T-helper 2 cell treated with Interferon-gamma antibody and Interleukin-4, amounts not matched to agents 5 μg/mL and 100 μg/mL, for 36 hours (primary cell): ENCODE measurements at regions not wholly inside any gene's neighbourhood (a gene's known extent, or its start where the extent isn't known, plus 50 kb on each side); places are given as distances from the start of the nearest gene placed in this dataset.

Experiments
- DNase-seq: peaks from one replicate; pipeline ENCODE4 v3.0.0; 2021; ENCODE audit warnings: low spot score
- H3K27ac Mint-ChIP-seq: one replicate; pipeline ENCODE4 v1.8.0; 2021; ENCODE audit warnings: mild to moderate bottlenecking, mixed read lengths
- H3K27me3 Mint-ChIP-seq: one replicate; pipeline ENCODE4 v1.8.0; 2021; ENCODE audit warnings: low read depth, mixed read lengths
- H3K36me3 Mint-ChIP-seq: one replicate; pipeline ENCODE4 v1.8.0; 2021; ENCODE audit warnings: low read depth, mixed read lengths
- H3K4me1 Mint-ChIP-seq: one replicate; pipeline ENCODE4 v1.8.0; 2021; ENCODE audit warnings: low read depth, mixed read lengths
- H3K4me3 Mint-ChIP-seq: one replicate; pipeline ENCODE4 v1.8.0; 2022; ENCODE audit warnings: mild to moderate bottlenecking, moderate library complexity, mixed read lengths
- H3K9me3 Mint-ChIP-seq: one replicate; pipeline ENCODE4 v1.8.0; 2021; ENCODE audit warnings: mixed read lengths

- H3K27me3 Mint-ChIP-seq = peaks cover 2% of the 10 kb centered on the region
- H3K36me3 Mint-ChIP-seq = no peaks in the 10 kb centered on the region
- H3K9me3 Mint-ChIP-seq = no peaks in the 10 kb centered on the region
- H3K4me3 Mint-ChIP-seq = no peak overlapping the region
- DNase-seq = no peak
- H3K4me1 Mint-ChIP-seq = no peaks in the 10 kb centered on the region
- H3K27ac Mint-ChIP-seq = no peak overlapping the region
Measured at GRCh38 chr12:111215881-111216280, 153.0 kb downstream of the PHETA1 start.

GRCh38 chr12:111214401-111214800, 154.5 kb downstream of the PHETA1 start:
- DNase-seq = no peak
- Mint-ChIP-seq H3K4me1 (no peaks in the 10 kb centered on the region), H3K27ac (no peak overlapping the region), H3K4me3 (no peak overlapping the region), H3K9me3 (no peaks in the 10 kb centered on the region), H3K36me3 (no peaks in the 10 kb centered on the region), H3K27me3 (peaks cover 2% of the 10 kb centered on the region)

GRCh38 chr12:111213561-111213960, 155.3 kb downstream of the PHETA1 start:
- peaks cover 2% of the 10 kb centered on the region for H3K27me3 Mint-ChIP-seq
- no peak overlapping the region for H3K4me3 Mint-ChIP-seq
- H3K36me3 Mint-ChIP-seq = no peaks in the 10 kb centered on the region

GRCh38 chr12:111212814-111213456, 156.0 kb downstream of the PHETA1 start:
- H3K27ac Mint-ChIP-seq = no peak overlapping the region
- no peak overlapping the region for H3K4me3 Mint-ChIP-seq
- H3K27me3 Mint-ChIP-seq = peaks cover 2% of the 10 kb centered on the region
- H3K4me1 Mint-ChIP-seq = no peaks in the 10 kb centered on the region
- DNase-seq = no peak
- no peaks in the 10 kb centered on the region for H3K9me3 Mint-ChIP-seq
- H3K36me3 Mint-ChIP-seq = no peaks in the 10 kb centered on the region

More at GRCh38 chr12:111213561-111213960, 155.3 kb downstream of the PHETA1 start:
- no peak overlapping the region for H3K27ac Mint-ChIP-seq
- H3K4me1 Mint-ChIP-seq = no peaks in the 10 kb centered on the region
- no peaks in the 10 kb centered on the region for H3K9me3 Mint-ChIP-seq
- no peak for DNase-seq

GRCh38 chr12:111211910-111212757, 156.8 kb downstream of the PHETA1 start:
- Mint-ChIP-seq H3K4me3 (no peak overlapping the region), H3K36me3 (no peaks in the 10 kb centered on the region), H3K4me1 (no peaks in the 10 kb centered on the region), H3K27ac (no peak overlapping the region), H3K27me3 (peaks cover 5% of the 10 kb centered on the region), H3K9me3 (no peaks in the 10 kb centered on the region)
- no peak for DNase-seq

GRCh38 chr12:111209811-111210210, 159.1 kb downstream of the PHETA1 start:
- Mint-ChIP-seq H3K4me1 (no peaks in the 10 kb centered on the region), H3K27ac (no peak overlapping the region), H3K4me3 (no peak overlapping the region), H3K36me3 (no peaks in the 10 kb centered on the region), H3K27me3 (peaks cover 5% of the 10 kb centered on the region), H3K9me3 (no peaks in the 10 kb centered on the region)
- DNase-seq = no peak

GRCh38 chr12:111207761-111208160, 161.1 kb downstream of the PHETA1 start:
- H3K9me3 Mint-ChIP-seq = no peaks in the 10 kb centered on the region
- DNase-seq = no peak
- H3K27me3 Mint-ChIP-seq = peaks cover 5% of the 10 kb centered on the region
- H3K36me3 Mint-ChIP-seq = no peaks in the 10 kb centered on the region
- H3K27ac Mint-ChIP-seq = no peak overlapping the region
- no peak overlapping the region for H3K4me3 Mint-ChIP-seq
- no peaks in the 10 kb centered on the region for H3K4me1 Mint-ChIP-seq

- Mint-ChIP-seq H3K4me1 (no peaks in the 10 kb centered on the region), H3K27me3 (peaks cover 6% of the 10 kb centered on the region), H3K36me3 (no peaks in the 10 kb centered on the region), H3K4me3 (no peak overlapping the region), H3K27ac (no peak overlapping the region), H3K9me3 (no peaks in the 10 kb centered on the region)
- no peak for DNase-seq
Measured at GRCh38 chr12:111204788-111205241, 164.1 kb downstream of the PHETA1 start.

- Mint-ChIP-seq H3K4me3 (no peak overlapping the region), H3K27ac (no peak overlapping the region), H3K36me3 (no peaks in the 10 kb centered on the region), H3K27me3 (peaks cover 8% of the 10 kb centered on the region), H3K9me3 (no peaks in the 10 kb centered on the region), H3K4me1 (no peaks in the 10 kb centered on the region)
- DNase-seq = no peak
Measured at GRCh38 chr12:111203969-111204368, 164.9 kb downstream of the PHETA1 start.

GRCh38 chr12:111203446-111203845, 165.4 kb downstream of the PHETA1 start:
- no peaks in the 10 kb centered on the region for H3K36me3 Mint-ChIP-seq
- H3K27me3 Mint-ChIP-seq = peaks cover 8% of the 10 kb centered on the region
- no peak overlapping the region for H3K4me3 Mint-ChIP-seq
- H3K9me3 Mint-ChIP-seq = no peaks in the 10 kb centered on the region
- DNase-seq = no peak
- H3K27ac Mint-ChIP-seq = no peak overlapping the region
- no peaks in the 10 kb centered on the region for H3K4me1 Mint-ChIP-seq

GRCh38 chr12:111202237-111202915, 166.5 kb downstream of the PHETA1 start:
- H3K36me3 Mint-ChIP-seq = no peaks in the 10 kb centered on the region

GRCh38 chr12:111201495-111202236, 167.2 kb downstream of the PHETA1 start:
- no peak overlapping the region for H3K27ac Mint-ChIP-seq

More at GRCh38 chr12:111202237-111202915, 166.5 kb downstream of the PHETA1 start:
- H3K27me3 Mint-ChIP-seq = peaks cover 5% of the 10 kb centered on the region
- H3K27ac Mint-ChIP-seq = no peak overlapping the region
- DNase-seq = no peak
- H3K4me3 Mint-ChIP-seq = no peak overlapping the region
- H3K9me3 Mint-ChIP-seq = no peaks in the 10 kb centered on the region
- H3K4me1 Mint-ChIP-seq = no peaks in the 10 kb centered on the region

GRCh38 chr12:111201036-111201435, 167.9 kb downstream of the PHETA1 start:
- Mint-ChIP-seq H3K4me3 (no peak overlapping the region), H3K27me3 (peaks cover 8% of the 10 kb centered on the region), H3K4me1 (no peaks in the 10 kb centered on the region), H3K36me3 (no peaks in the 10 kb centered on the region), H3K27ac (no peak overlapping the region), H3K9me3 (no peaks in the 10 kb centered on the region)
- no peak for DNase-seq

More at GRCh38 chr12:111201495-111202236, 167.2 kb downstream of the PHETA1 start:
- Mint-ChIP-seq H3K4me1 (no peaks in the 10 kb centered on the region), H3K9me3 (no peaks in the 10 kb centered on the region), H3K27me3 (peaks cover 7% of the 10 kb centered on the region), H3K36me3 (no peaks in the 10 kb centered on the region), H3K4me3 (no peak overlapping the region)
- DNase-seq = no peak
